NCI-H748 treated with DMSO at 0.1 percent for 48 hours (cell line): ENCODE measurements at regions not wholly inside any gene's neighbourhood (a gene's known extent, or its start where the extent isn't known, plus 50 kb on each side); places are given as distances from the start of the nearest gene placed in this dataset.
"Not testable (repeated sequence)": the region's sequence is repeated elsewhere in the genome, so short reads cannot be mapped to it uniquely, and the experiment has no call there.

Experiments used
- DNase-seq: peaks from one replicate; lab custom pipeline; 2025; lab: John Stamatoyannopoulos, UW

- DNase-seq, result no peak
Observed at GRCh38 chr2:176976736-176977685, 235.6 kb upstream of the HNRNPA3 start.

- DNase-seq, result no peak
Observed at GRCh38 chr2:176978921-176979320, 233.7 kb upstream of the HNRNPA3 start.

- DNase-seq, result no peak
Observed at GRCh38 chr2:176979981-176980710, 232.4 kb upstream of the HNRNPA3 start.

GRCh38 chr2:176984987-176985386 lies 227.6 kb upstream of the HNRNPA3 start:
- DNase-seq, result no peak

GRCh38 chr2:176985871-176986270 lies 226.7 kb upstream of the HNRNPA3 start:
- no peak for DNase-seq

GRCh38 chr2:176986487-176986886 lies 226.1 kb upstream of the HNRNPA3 start:
- DNase-seq, result no peak

- DNase-seq, result no peak
Observed at GRCh38 chr2:176991411-176991810, 221.2 kb upstream of the HNRNPA3 start.

- DNase-seq, result no peak
Observed at GRCh38 chr2:176997074-176997791, 215.4 kb upstream of the HNRNPA3 start.

GRCh38 chr2:176997792-176998169 lies 214.8 kb upstream of the HNRNPA3 start:
- DNase-seq, result no peak

- no peak for DNase-seq
Observed at GRCh38 chr2:176999301-176999700, 213.3 kb upstream of the HNRNPA3 start.

GRCh38 chr2:177000061-177000714 lies 212.4 kb upstream of the HNRNPA3 start:
- no peak for DNase-seq

- DNase-seq, result no peak
Observed at GRCh38 chr2:177000715-177001072, 211.9 kb upstream of the HNRNPA3 start.

GRCh38 chr2:177001334-177001733 lies 211.3 kb upstream of the HNRNPA3 start:
- DNase-seq, result no peak

GRCh38 chr2:177002983-177003382 lies 209.6 kb upstream of the HNRNPA3 start:
- DNase-seq, result no peak

GRCh38 chr2:177007726-177008125 lies 204.9 kb upstream of the HNRNPA3 start:
- DNase-seq, result not testable (repeated sequence)

- DNase-seq, result not testable (repeated sequence)
Observed at GRCh38 chr2:177008662-177009061, 203.9 kb upstream of the HNRNPA3 start.

GRCh38 chr2:177010146-177010545 lies 202.4 kb upstream of the HNRNPA3 start:
- DNase-seq, result no peak

GRCh38 chr2:177010861-177011260 lies 201.7 kb upstream of the HNRNPA3 start:
- DNase-seq, result no peak

GRCh38 chr2:177014946-177015345 lies 197.6 kb upstream of the HNRNPA3 start:
- no peak for DNase-seq

GRCh38 chr2:177015356-177015923 lies 197.2 kb upstream of the HNRNPA3 start:
- no peak for DNase-seq

- no peak for DNase-seq
Observed at GRCh38 chr2:177020524-177021119, 192.0 kb upstream of the HNRNPA3 start.
